ENCODE measurements at regions not wholly inside any gene's neighbourhood (a gene's known extent, or its start where the extent isn't known, plus 50 kb on each side); places are given as distances from the start of the nearest gene placed in this dataset.

GRCh38 chr11:28976012-28976800, 868.0 kb downstream of the METTL15 start:
- intact Hi-C loops (cut with DNase I; ENCODE audit: low total_unique reads): loop anchor here (5.0 kb wide), 1 partner anchor 391 kb away; no protein-coding TSS in a partner anchor
- Histone ChIP-seq H3K4me1 (no peaks in the 10 kb centered on the region), H3K36me3 (no peaks in the 10 kb centered on the region), H3K9me3 (no peaks in the 10 kb centered on the region), H3K27ac (no peak overlapping the region), H3K27me3 (no peaks in the 10 kb centered on the region), H3K4me3 (no peak overlapping the region)
- TF ChIP-seq CTCF (IDR thresholded peaks at IDR 0.05) (no peak), POLR2A (IDR thresholded peaks at IDR 0.05) (no peak), POLR2AphosphoS5 (IDR thresholded peaks at IDR 0.05) (no peak)
- no peak for DNase-seq (ENCODE audit: low spot score in 2 of 2)

GRCh38 chr11:28969832-28970231, 861.6 kb downstream of the METTL15 start:
- Histone ChIP-seq H3K4me3 (no peak overlapping the region), H3K27ac (no peak overlapping the region), H3K4me1 (no peaks in the 10 kb centered on the region), H3K36me3 (no peaks in the 10 kb centered on the region), H3K9me3 (no peaks in the 10 kb centered on the region), H3K27me3 (no peaks in the 10 kb centered on the region)
- TF ChIP-seq POLR2AphosphoS5 (IDR thresholded peaks at IDR 0.05) (no peak), CTCF (IDR thresholded peaks at IDR 0.05) (no peak), POLR2A (IDR thresholded peaks at IDR 0.05) (no peak)
- DNase-seq (ENCODE audit: low spot score in 2 of 2): no peak
- intact Hi-C loops (cut with DNase I; ENCODE audit: low total_unique reads): no loop called here

- H3K9me3 ChIP-seq: no peaks in the 10 kb centered on the region
- no peaks in the 10 kb centered on the region for H3K4me1 ChIP-seq
- no peak for DNase-seq (ENCODE audit: low spot score in 2 of 2)
- TF ChIP-seq CTCF (IDR thresholded peaks at IDR 0.05) (no peak), POLR2AphosphoS5 (IDR thresholded peaks at IDR 0.05) (no peak), POLR2A (IDR thresholded peaks at IDR 0.05) (no peak)
- H3K36me3 ChIP-seq: no peaks in the 10 kb centered on the region
- no peak overlapping the region for H3K27ac ChIP-seq
- no peak overlapping the region for H3K4me3 ChIP-seq
- intact Hi-C loops (cut with DNase I; ENCODE audit: low total_unique reads): no loop called here
- H3K27me3 ChIP-seq: no peaks in the 10 kb centered on the region
Measured at GRCh38 chr11:28966951-28967350, 858.8 kb downstream of the METTL15 start.

- Histone ChIP-seq H3K9me3 (no peaks in the 10 kb centered on the region), H3K36me3 (no peaks in the 10 kb centered on the region), H3K4me1 (no peaks in the 10 kb centered on the region), H3K27ac (no peak overlapping the region), H3K4me3 (no peak overlapping the region), H3K27me3 (no peaks in the 10 kb centered on the region)
- DNase-seq (ENCODE audit: low spot score in 2 of 2): no peak
- TF ChIP-seq POLR2AphosphoS5 (IDR thresholded peaks at IDR 0.05) (no peak), POLR2A (IDR thresholded peaks at IDR 0.05) (no peak), CTCF (IDR thresholded peaks at IDR 0.05) (no peak)
- intact Hi-C loops (cut with DNase I; ENCODE audit: low total_unique reads): no loop called here
Measured at GRCh38 chr11:28965819-28966218, 857.6 kb downstream of the METTL15 start.

- intact Hi-C loops (cut with DNase I; ENCODE audit: low total_unique reads): no loop called here
- no peaks in the 10 kb centered on the region for H3K4me1 ChIP-seq
- H3K27me3 ChIP-seq: no peaks in the 10 kb centered on the region
- no peak overlapping the region for H3K4me3 ChIP-seq
- H3K27ac ChIP-seq: no peak overlapping the region
- H3K36me3 ChIP-seq: no peaks in the 10 kb centered on the region
- H3K9me3 ChIP-seq: no peaks in the 10 kb centered on the region
- no peak for DNase-seq (ENCODE audit: low spot score in 2 of 2)
- TF ChIP-seq POLR2AphosphoS5 (IDR thresholded peaks at IDR 0.05) (no peak), POLR2A (IDR thresholded peaks at IDR 0.05) (no peak), CTCF (IDR thresholded peaks at IDR 0.05) (no peak)
Measured at GRCh38 chr11:28964811-28965210, 856.6 kb downstream of the METTL15 start.

Data from breast epithelium (tissue), 4 donors.